ENCODE measurements at regions not wholly inside any gene's neighbourhood (a gene's known extent, or its start where the extent isn't known, plus 50 kb on each side); places are given as distances from the start of the nearest gene placed in this dataset.

GRCh38 chr4:24640366-24640765 lies 56.0 kb upstream of the DHX15 start:
- WGBS (ENCODE audit: extremely low coverage, insufficient read length, low lambda C conversion rate), result no CpG with 5 or more reads among the region's 7 CpGs
- no peaks in the 10 kb centered on the region for H3K79me1 ChIP-seq (ENCODE audit: insufficient read depth, low read depth, low read length, poor library complexity, severe bottlenecking)
- no peak overlapping the region for H3T11ph ChIP-seq (ENCODE audit: low read length)
- no peak for DNase-seq
- Mint-ChIP-seq H3K27ac (no peak overlapping the region), H3K4me3 (no peak overlapping the region), H3K4me1 (peaks cover 11 to 12% of the 10 kb centered on the region in 2 experiments), H3K27me3 (ENCODE audit: low read depth) (no peaks in the 10 kb centered on the region), H3K36me3 (ENCODE audit: insufficient read depth in 1 of 3, low read depth in 3 of 3) (no peaks in the 10 kb centered on the region), H3K9me3 (no peaks in the 10 kb centered on the region)
- H2AK5ac ChIP-seq (ENCODE audit: insufficient read length, low read length), result no peak overlapping the region
- no peak overlapping the region for H3K4me2 ChIP-seq (ENCODE audit: insufficient read depth, insufficient read length, low read length)
- H2BK20ac ChIP-seq (ENCODE audit: low read depth, low read length, poor library complexity, severe bottlenecking), result no peak overlapping the region
- no peak overlapping the region for H4K5ac ChIP-seq (ENCODE audit: insufficient read length, low read depth, low read length)
- H3K9ac ChIP-seq (ENCODE audit: extremely low read depth, insufficient read length, low read length), result no peak overlapping the region
- no peaks in the 10 kb centered on the region for H3K27me3 ChIP-seq (ENCODE audit: insufficient read depth, low read length)
- H3K9me3 ChIP-seq (ENCODE audit: control insufficient read depth, low read depth, low read length), result no peaks in the 10 kb centered on the region
- H4K8ac ChIP-seq (replicated peaks; ENCODE audit: insufficient read length, low read depth, low read length), result no peak overlapping the region
- no peak overlapping the region for H4K91ac ChIP-seq (ENCODE audit: insufficient read length, low read depth, low read length)
- H3K23me2 ChIP-seq (ENCODE audit: insufficient read length, low read depth, low read length, poor library complexity, severe bottlenecking), result no peaks in the 10 kb centered on the region
- no peak overlapping the region for H2BK12ac ChIP-seq (ENCODE audit: insufficient read length, low read depth, low read length)
- H3K4ac ChIP-seq (ENCODE audit: low read depth, low read length), result no peak overlapping the region
- no peak overlapping the region for H3K14ac ChIP-seq (ENCODE audit: insufficient read depth, low read length)
- no peak overlapping the region for H3K18ac ChIP-seq (ENCODE audit: insufficient read length, low read depth, low read length)
- no peak overlapping the region for H2BK120ac ChIP-seq (ENCODE audit: low read depth, low read length, poor library complexity, severe bottlenecking)
- H3K23ac ChIP-seq (ENCODE audit: insufficient read length, low read depth, low read length), result no peak overlapping the region
- H3K4me1 ChIP-seq (ENCODE audit: insufficient read depth, low read length), result peaks cover 3% of the 10 kb centered on the region
- no peak overlapping the region for H2BK15ac ChIP-seq (ENCODE audit: low read depth, low read length)
- no peak overlapping the region for H2BK5ac ChIP-seq (ENCODE audit: insufficient read length, low read length)
- no peak overlapping the region for H3K27ac ChIP-seq (ENCODE audit: insufficient read length, low read depth, low read length)
- TF ChIP-seq CTCF (conservative IDR thresholded peaks at IDR 0.05), result no peak
- H4K20me1 ChIP-seq (ENCODE audit: control insufficient read depth, insufficient read depth, insufficient read length), result no peaks in the 10 kb centered on the region
- no peak overlapping the region for H2AFZ ChIP-seq (ENCODE audit: low read length)
- H3K56ac ChIP-seq (ENCODE audit: insufficient read length, low read depth, low read length), result no peak overlapping the region
- no peaks in the 10 kb centered on the region for H3K79me2 ChIP-seq (ENCODE audit: insufficient read depth, low read length)

All from H9 (cell line).